HL-60 (cell line): ENCODE measurements at regions not wholly inside any gene's neighbourhood (a gene's known extent, or its start where the extent isn't known, plus 50 kb on each side); places are given as distances from the start of the nearest gene placed in this dataset.

Experiments
- CTCF ChIP-seq: IDR thresholded peaks from one replicate; pipeline ENCODE4 v1.5.1; 2011; ENCODE audit warnings: low read length, control low read depth, inconsistent platforms; ENCODE audit not compliant: insufficient read depth
- GABPA ChIP-seq: IDR thresholded peaks from 2 replicates; pipeline ENCODE4 v1.6.1; 2012; ENCODE audit warnings: low read depth
- POLR2AphosphoS5 ChIP-seq: IDR thresholded peaks from 2 replicates; pipeline ENCODE4 v1.6.1; 2012; ENCODE audit warnings: low read depth

DNA sequence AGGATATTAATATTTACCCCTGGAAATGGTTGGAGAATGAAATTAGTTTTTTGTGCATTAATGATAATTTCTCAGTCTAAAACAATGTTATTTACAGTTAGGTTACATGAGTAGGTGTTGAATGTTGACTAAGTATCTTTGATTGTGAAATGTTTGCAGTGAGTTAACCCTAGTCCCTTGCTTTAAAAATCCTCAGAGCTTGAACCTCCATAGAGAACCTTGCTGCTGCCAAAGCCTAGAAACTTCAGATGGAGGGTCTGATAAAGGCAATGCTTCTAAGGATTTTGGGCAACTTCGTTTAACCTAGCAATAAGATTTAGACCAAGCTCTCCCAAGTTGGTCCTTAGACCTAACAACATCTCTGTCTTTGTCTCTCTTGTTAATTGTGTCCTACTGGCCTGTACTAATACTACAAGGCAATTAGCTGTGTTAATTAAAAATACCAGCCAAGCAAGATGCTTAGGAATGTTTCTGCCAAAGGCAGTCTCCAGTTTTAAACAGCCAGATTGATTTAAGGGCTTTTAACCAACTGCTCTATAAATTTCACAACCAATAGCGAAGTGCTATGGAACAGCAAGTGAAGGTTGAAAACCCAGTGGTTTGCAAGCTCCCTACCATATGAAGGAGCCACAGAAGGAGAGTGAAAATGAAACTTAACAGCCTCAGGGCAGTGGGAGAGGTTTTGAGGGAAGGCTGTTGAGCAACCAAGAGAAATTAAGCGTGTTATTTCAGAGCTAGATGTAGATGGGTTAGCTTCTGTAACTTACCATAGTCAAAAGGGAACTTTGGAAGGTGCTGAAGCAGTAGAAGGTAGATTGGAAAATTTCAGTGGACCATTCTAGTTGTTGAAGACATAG is 295.9 kb upstream of the ANO5 start:
- TF ChIP-seq CTCF (no peak), GABPA (no peak), POLR2AphosphoS5 (no peak)
